HG03558 (cell line): ENCODE measurements at regions not wholly inside any gene's neighbourhood (a gene's known extent, or its start where the extent isn't known, plus 50 kb on each side); places are given as distances from the start of the nearest gene placed in this dataset.

Experiments used
- ATAC-seq: cut with Tn5 transposase; IDR thresholded peaks from one replicate; pipeline ENCODE4 v1.9.1; 2021; ENCODE audit warnings: moderate number of reproducible peaks; ENCODE audit not compliant: unreplicated experiment; ENCODE audit errors: extremely low read depth

GRCh38 chr18:38028946-38029345 is 463.3 kb upstream of the CELF4 start:
- ATAC-seq = no peak

- ATAC-seq = no peak
These were observed 459.9 kb upstream of the CELF4 start for GRCh38 chr18:38025433-38026038.

GRCh38 chr18:38023871-38024270 is 458.3 kb upstream of the CELF4 start:
- no peak for ATAC-seq

- no peak for ATAC-seq
These were observed 456.6 kb upstream of the CELF4 start for GRCh38 chr18:38022234-38022633.

GRCh38 chr18:38019292-38019691 is 453.7 kb upstream of the CELF4 start:
- no peak for ATAC-seq

GRCh38 chr18:38010971-38011857 is 445.6 kb upstream of the CELF4 start:
- no peak for ATAC-seq

GRCh38 chr18:38010037-38010436 is 444.4 kb upstream of the CELF4 start:
- ATAC-seq = no peak

GRCh38 chr18:38009320-38009719 is 443.7 kb upstream of the CELF4 start:
- no peak for ATAC-seq

- ATAC-seq = no peak
These were observed 442.2 kb upstream of the CELF4 start for GRCh38 chr18:38007676-38008330.

GRCh38 chr18:38007026-38007425 is 441.4 kb upstream of the CELF4 start:
- ATAC-seq = no peak

- no peak for ATAC-seq
These were observed 440.9 kb upstream of the CELF4 start for GRCh38 chr18:38006541-38006940.

GRCh38 chr18:37997695-37998094 is 432.1 kb upstream of the CELF4 start:
- no peak for ATAC-seq

- ATAC-seq = no peak
These were observed 422.3 kb upstream of the CELF4 start for GRCh38 chr18:37987901-37988300.

GRCh38 chr18:37986665-37987064 is 421.1 kb upstream of the CELF4 start:
- no peak for ATAC-seq

GRCh38 chr18:37985126-37985525 is 419.5 kb upstream of the CELF4 start:
- no peak for ATAC-seq

GRCh38 chr18:37980556-37980955 is 415.0 kb upstream of the CELF4 start:
- no peak for ATAC-seq

GRCh38 chr18:37975446-37975845 is 409.8 kb upstream of the CELF4 start:
- ATAC-seq = no peak

GRCh38 chr18:37967261-37967660 is 401.7 kb upstream of the CELF4 start:
- no peak for ATAC-seq

GRCh38 chr18:37965572-37965970 is 400.0 kb upstream of the CELF4 start:
- no peak for ATAC-seq

GRCh38 chr18:37964885-37965571 is 399.4 kb upstream of the CELF4 start:
- ATAC-seq = no peak

- no peak for ATAC-seq
These were observed 398.2 kb upstream of the CELF4 start for GRCh38 chr18:37963837-37964236.
